H1 (cell line): ENCODE measurements at regions not wholly inside any gene's neighbourhood (a gene's known extent, or its start where the extent isn't known, plus 50 kb on each side); places are given as distances from the start of the nearest gene placed in this dataset.
"Not testable (repeated sequence)": the region's sequence is repeated elsewhere in the genome, so short reads cannot be mapped to it uniquely, and the experiment has no call there.

Experiments used
- CTCF ChIA-PET: fragments of 300-600 bp; sonication (Branson Sonifier 250); formaldehyde crosslinking; loops from one replicate; lab custom pipeline; 2021; ENCODE audit not compliant: partially characterized antibody; lab: Charles Lee
- POLR2A ChIA-PET: fragments of 300-600 bp; sonication (Branson Sonifier 250); formaldehyde crosslinking; loops from one replicate; lab custom pipeline; 2021; ENCODE audit warnings: inconsistent platforms; ENCODE audit not compliant: partially characterized antibody; lab: Charles Lee
- DNase-seq, 2 experiments: peaks; one replicate each; pipeline versions ENCODE4 v3.0.0 to v3.0.0-alpha.2; 2010 to 2022; ENCODE audit warnings: low spot score in 2 of 2, low read depth in 1 of 2, mixed read lengths in 1 of 2
- FAIRE-seq: peaks from 2 replicates; lab custom pipeline; 2011; peaks lifted over from hg19 to GRCh38; lab: Jason Lieb, UNC
- H2AFZ ChIP-seq: 2 replicates; pipeline ENCODE4 v1.8.1; 2012; ENCODE audit warnings: low read length, inconsistent platforms
- H2AK5ac ChIP-seq: 2 replicates; pipeline ENCODE4 v1.6.1; 2013; ENCODE audit warnings: low read depth, low read length
- H2BK120ac ChIP-seq: replicated peaks from 2 replicates; pipeline ENCODE3; 2013; ENCODE audit warnings: low read depth, low read length, inconsistent platforms
- H2BK12ac ChIP-seq: 2 replicates; pipeline ENCODE4 v1.6.1; 2013; ENCODE audit warnings: low read depth, low read length
- H2BK15ac ChIP-seq: 2 replicates; pipeline ENCODE4 v1.6.1; 2013; ENCODE audit warnings: low read length
- H2BK20ac ChIP-seq: 2 replicates; pipeline ENCODE4 v1.6.1; 2013; ENCODE audit warnings: low read length
- H2BK5ac ChIP-seq: 2 replicates; pipeline ENCODE4 v1.6.1; 2013; ENCODE audit warnings: low read depth, low read length
- H3K14ac ChIP-seq: 2 replicates; pipeline ENCODE4 v1.6.1; 2013; ENCODE audit warnings: inconsistent platforms; ENCODE audit not compliant: insufficient read length
- H3K18ac ChIP-seq: 2 replicates; pipeline ENCODE4 v1.6.1; 2013; ENCODE audit warnings: low read length; ENCODE audit errors: extremely low read depth
- H3K23ac ChIP-seq: 2 replicates; pipeline ENCODE4 v1.6.1; 2013; ENCODE audit warnings: inconsistent platforms; ENCODE audit not compliant: insufficient read length
- H3K23me2 ChIP-seq: 2 replicates; pipeline ENCODE4 v1.6.1; 2013; ENCODE audit warnings: low read depth, low read length
- H3K27ac ChIP-seq: 2 replicates; pipeline ENCODE4 v1.6.1; 2011; ENCODE audit warnings: low read depth, low read length, inconsistent platforms
- H3K27me3 ChIP-seq, 4 experiments: replicated peaks in 1 of 4; 1 replicate in 1 of 4; 2 replicates in 3 of 4; pipeline versions ENCODE4 v1.6.1 to v1.8.1; 2011 to 2013; ENCODE audit warnings: low read length in 3 of 4, mild to moderate bottlenecking in 3 of 4, inconsistent platforms in 2 of 4, mixed read lengths in 2 of 4, moderate library complexity in 1 of 4; ENCODE audit not compliant: control insufficient read depth in 3 of 4, insufficient read depth in 3 of 4; ENCODE audit errors: extremely low read depth in 1 of 4
- H3K36me3 ChIP-seq, 4 experiments: 2 replicates each; pipeline versions ENCODE4 v1.6.1 to v1.8.1; 2011 to 2013; ENCODE audit warnings: mild to moderate bottlenecking in 4 of 4, low read length in 3 of 4, moderate library complexity in 2 of 4, control low read depth in 1 of 4, inconsistent platforms in 1 of 4; ENCODE audit not compliant: insufficient read depth in 4 of 4, control insufficient read depth in 2 of 4
- H3K4ac ChIP-seq: replicated peaks from 2 replicates; pipeline ENCODE3; 2013; ENCODE audit warnings: low read length, low read depth, mixed read lengths, inconsistent platforms; ENCODE audit not compliant: insufficient read length
- H3K4me1 ChIP-seq, 4 experiments: replicated peaks in 1 of 4; 1 replicate in 1 of 4; 2 replicates in 3 of 4; pipeline versions ENCODE4 v1.6.1 to v1.8.1; 2011 to 2013; ENCODE audit warnings: low read length in 3 of 4, inconsistent platforms in 2 of 4, mixed read lengths in 1 of 4; ENCODE audit not compliant: insufficient read depth in 4 of 4, control insufficient read depth in 3 of 4
- H3K4me2 ChIP-seq, 2 experiments: 2 replicates each; pipeline versions ENCODE4 v1.6.1 to v1.8.1; 2011 to 2013; ENCODE audit warnings: low read depth in 2 of 2, low read length in 2 of 2, control low read depth in 1 of 2, inconsistent platforms in 1 of 2, mild to moderate bottlenecking in 1 of 2; ENCODE audit not compliant: insufficient read depth in 1 of 2
- H3K4me3 ChIP-seq, 4 experiments: fragments of 200-600, 300-600 bp in 1 of 4; sonication (generic), shearing (Covaris generic), sonication (Bioruptor Twin) in 1 of 4; 2 replicates each; pipeline versions ENCODE4 v1.5.1 to v1.8.1; 2011 to 2016; ENCODE audit warnings: low read length in 4 of 4, low read depth in 3 of 4, control low read depth in 2 of 4, inconsistent platforms in 2 of 4, mild to moderate bottlenecking in 2 of 4, mixed read lengths in 1 of 4, moderate library complexity in 1 of 4; ENCODE audit not compliant: insufficient read depth in 2 of 4; ENCODE audit errors: extremely low read depth in 1 of 4
- H3K56ac ChIP-seq: replicated peaks from 2 replicates; pipeline ENCODE3; 2013; ENCODE audit warnings: low read depth, mild to moderate bottlenecking, mixed read lengths, low read length, inconsistent platforms; ENCODE audit not compliant: insufficient read length
- H3K79me1 ChIP-seq: 2 replicates; pipeline ENCODE4 v1.6.1; 2013; ENCODE audit warnings: low read depth, low read length, control low read depth
- H3K79me2 ChIP-seq, 2 experiments: 2 replicates each; pipeline versions ENCODE4 v1.6.1 to v1.8.1; 2012 to 2013; ENCODE audit warnings: low read length in 2 of 2, mild to moderate bottlenecking in 2 of 2, inconsistent platforms in 1 of 2; ENCODE audit not compliant: insufficient read depth in 2 of 2, control insufficient read depth in 1 of 2
- H3K9ac ChIP-seq, 4 experiments: replicated peaks in 1 of 4; 1 replicate in 1 of 4; 2 replicates in 3 of 4; pipeline versions ENCODE4 v1.6.1 to v1.8.1; 2011 to 2013; ENCODE audit warnings: low read depth in 3 of 4, low read length in 3 of 4, control low read depth in 2 of 4, mild to moderate bottlenecking in 2 of 4, moderate library complexity in 2 of 4, inconsistent platforms in 1 of 4; ENCODE audit errors: extremely low read depth in 1 of 4
- H3K9me3 ChIP-seq, 2 experiments: 2 replicates each; pipeline versions ENCODE4 v1.6.1 to v1.8.1; 2012 to 2013; ENCODE audit warnings: mild to moderate bottlenecking in 2 of 2, moderate library complexity in 2 of 2, control low read depth in 1 of 2, inconsistent platforms in 1 of 2, low read depth in 1 of 2, low read length in 1 of 2, mixed read lengths in 1 of 2; ENCODE audit not compliant: insufficient read depth in 2 of 2
- H4K20me1 ChIP-seq, 2 experiments: replicated peaks in 1 of 2; 2 replicates each; pipeline versions ENCODE3 to v1.8.1; 2011 to 2013; ENCODE audit warnings: inconsistent platforms in 2 of 2, low read length in 2 of 2, mild to moderate bottlenecking in 1 of 2; ENCODE audit not compliant: insufficient read depth in 2 of 2, control insufficient read depth in 1 of 2
- H4K5ac ChIP-seq: 2 replicates; pipeline ENCODE4 v1.6.1; 2013; ENCODE audit warnings: low read length, low read depth, mixed read lengths, inconsistent platforms; ENCODE audit not compliant: insufficient read length
- H4K8ac ChIP-seq: 2 replicates; pipeline ENCODE4 v1.8.0; 2013; ENCODE audit warnings: mild to moderate bottlenecking, moderate library complexity, low read length, inconsistent platforms; ENCODE audit not compliant: insufficient read depth; ENCODE audit errors: extremely low read depth
- H4K91ac ChIP-seq: replicated peaks from 2 replicates; pipeline ENCODE3; 2013; ENCODE audit warnings: low read length, mixed read lengths, inconsistent platforms; ENCODE audit not compliant: insufficient read length
- WGBS, 2 experiments: shearing (Covaris generic) in 1 of 2; methylation state at CpG; one replicate each; pipeline versions ENCODE4 v1.1.6 to v1.1.7; 2013 to 2015; ENCODE audit warnings: low lambda C conversion rate in 2 of 2, mixed read lengths in 2 of 2, inconsistent platforms in 1 of 2, low coverage in 1 of 2, missing lambda C conversion rate in 1 of 2; ENCODE audit not compliant: insufficient replicate concordance in 2 of 2, insufficient coverage in 1 of 2, insufficient read length in 1 of 2; ENCODE audit errors: extremely low coverage in 1 of 2, missing lambda C conversion rate in 1 of 2; 5-methylcytosine and 5-hydroxymethylcytosine counted together

- POLR2A ChIA-PET, H3K18ac ChIP-seq, H4K20me1 ChIP-seq, H3K79me2 ChIP-seq, H3K4me3 ChIP-seq, H4K91ac ChIP-seq, H3K56ac ChIP-seq, H3K23ac ChIP-seq, H3K4me1 ChIP-seq, H2BK12ac ChIP-seq, H2AFZ ChIP-seq, H3K4ac ChIP-seq, H4K8ac ChIP-seq, H2BK5ac ChIP-seq, H4K5ac ChIP-seq, DNase-seq, H3K79me1 ChIP-seq, H2BK15ac ChIP-seq, H2BK20ac ChIP-seq, H2BK120ac ChIP-seq, H3K9ac ChIP-seq, H3K14ac ChIP-seq, H3K27ac ChIP-seq, H2AK5ac ChIP-seq, FAIRE-seq, H3K36me3 ChIP-seq, H3K23me2 ChIP-seq, H3K4me2 ChIP-seq, H3K27me3 ChIP-seq: not testable (repeated sequence)
- 84% methylated on average over 13 of the region's 13 CpGs; no CpG with 5 or more reads in 1 of the 2 experiments for WGBS, 2 experiments
- CTCF ChIA-PET = interaction anchor here (1.0 to 2.3 kb wide), 6 partner anchors 8 to 229 kb away, joined by 3 to 12 read pairs (median 4); no protein-coding TSS in a partner anchor
- H3K9me3 ChIP-seq = peaks cover 0 to 19% of the 10 kb centered on the region in 2 experiments; a peak in 2 of 4 replicates
These were observed 112.1 kb upstream of the DUSP22 start for GRCh38 chr6:180091-180694.
